ENCODE measurements at regions not wholly inside any gene's neighbourhood (a gene's known extent, or its start where the extent isn't known, plus 50 kb on each side); places are given as distances from the start of the nearest gene placed in this dataset.

GRCh38 chr3:186469525-186469924, 74.7 kb downstream of the CRYGS start:
- H3K4me2 ChIP-seq (ENCODE audit: insufficient read depth, low read length) = no peak overlapping the region
- H3K27ac ChIP-seq (ENCODE audit: low read length) = no peak overlapping the region
- H3K79me2 ChIP-seq (ENCODE audit: insufficient read depth, low read length) = no peaks in the 10 kb centered on the region
- H3K9me3 ChIP-seq (ENCODE audit: insufficient read depth, low read length, severe bottlenecking) = no peaks in the 10 kb centered on the region
- H2AFZ ChIP-seq (ENCODE audit: low read depth, low read length) = no peak overlapping the region
- H3K4me1 ChIP-seq (ENCODE audit: insufficient read depth, low read length) = no peaks in the 10 kb centered on the region
- no peaks in the 10 kb centered on the region for H4K20me1 ChIP-seq (ENCODE audit: insufficient read depth, low read length)
- H3K4me3 ChIP-seq (ENCODE audit: low read depth in 1 of 2, low read length in 2 of 2) = no peak overlapping the region
- TF ChIP-seq EZH2 (IDR thresholded peaks at IDR 0.05; ENCODE audit: borderline replicate concordance, low read depth, low read length, severe bottlenecking) (no peak), CTCF (IDR thresholded peaks at IDR 0.05; ENCODE audit: borderline replicate concordance, extremely low read depth, low read length, poor library complexity, severe bottlenecking) (no peak)
- no peaks in the 10 kb centered on the region for H3K36me3 ChIP-seq (ENCODE audit: insufficient read depth, low read length)
- ATAC-seq (ENCODE audit: insufficient read depth, low read depth) = no peak
- H3K27me3 ChIP-seq (ENCODE audit: insufficient read depth, low read length, poor library complexity) = peaks cover 2% of the 10 kb centered on the region
- DNase-seq = no peak
- H3K9ac ChIP-seq (ENCODE audit: low read depth, low read length) = no peak overlapping the region

GRCh38 chr3:186467969-186468368, 76.2 kb downstream of the CRYGS start:
- DNase-seq = no peak
- H4K20me1 ChIP-seq (ENCODE audit: insufficient read depth, low read length) = no peaks in the 10 kb centered on the region
- TF ChIP-seq CTCF (IDR thresholded peaks at IDR 0.05; ENCODE audit: borderline replicate concordance, extremely low read depth, low read length, poor library complexity, severe bottlenecking) = no peak
- TF ChIP-seq EZH2 (IDR thresholded peaks at IDR 0.05; ENCODE audit: borderline replicate concordance, low read depth, low read length, severe bottlenecking) = no peak

GRCh38 chr3:186466391-186466974, 77.7 kb downstream of the CRYGS start:
- Histone ChIP-seq H3K9me3 (ENCODE audit: insufficient read depth, low read length, severe bottlenecking) (no peaks in the 10 kb centered on the region), H3K4me2 (ENCODE audit: insufficient read depth, low read length) (no peak overlapping the region), H3K4me1 (ENCODE audit: insufficient read depth, low read length) (no peaks in the 10 kb centered on the region), H3K36me3 (ENCODE audit: insufficient read depth, low read length) (no peaks in the 10 kb centered on the region), H3K27me3 (ENCODE audit: insufficient read depth, low read length, poor library complexity) (no peaks in the 10 kb centered on the region), H4K20me1 (ENCODE audit: insufficient read depth, low read length) (no peaks in the 10 kb centered on the region), H3K9ac (ENCODE audit: low read depth, low read length) (no peak overlapping the region), H2AFZ (ENCODE audit: low read depth, low read length) (no peak overlapping the region), H3K79me2 (ENCODE audit: insufficient read depth, low read length) (no peaks in the 10 kb centered on the region), H3K27ac (ENCODE audit: low read length) (no peak overlapping the region), H3K4me3 (ENCODE audit: low read depth in 1 of 2, low read length in 2 of 2) (no peak overlapping the region)
- TF ChIP-seq EZH2 (IDR thresholded peaks at IDR 0.05; ENCODE audit: borderline replicate concordance, low read depth, low read length, severe bottlenecking) (no peak), CTCF (IDR thresholded peaks at IDR 0.05; ENCODE audit: borderline replicate concordance, extremely low read depth, low read length, poor library complexity, severe bottlenecking) (no peak)
- ATAC-seq (ENCODE audit: insufficient read depth, low read depth) (no peak), DNase-seq (no peak)

More at GRCh38 chr3:186467969-186468368, 76.2 kb downstream of the CRYGS start:
- Histone ChIP-seq H3K4me1 (ENCODE audit: insufficient read depth, low read length) (no peaks in the 10 kb centered on the region), H3K9ac (ENCODE audit: low read depth, low read length) (no peak overlapping the region), H3K79me2 (ENCODE audit: insufficient read depth, low read length) (no peaks in the 10 kb centered on the region), H3K9me3 (ENCODE audit: insufficient read depth, low read length, severe bottlenecking) (no peaks in the 10 kb centered on the region), H3K4me3 (ENCODE audit: low read depth in 1 of 2, low read length in 2 of 2) (no peak overlapping the region), H3K4me2 (ENCODE audit: insufficient read depth, low read length) (no peak overlapping the region), H3K27me3 (ENCODE audit: insufficient read depth, low read length, poor library complexity) (no peaks in the 10 kb centered on the region), H2AFZ (ENCODE audit: low read depth, low read length) (no peak overlapping the region), H3K27ac (ENCODE audit: low read length) (no peak overlapping the region), H3K36me3 (ENCODE audit: insufficient read depth, low read length) (no peaks in the 10 kb centered on the region)
- ATAC-seq (ENCODE audit: insufficient read depth, low read depth) = no peak
